ENCODE measurements at regions not wholly inside any gene's neighbourhood (a gene's known extent, or its start where the extent isn't known, plus 50 kb on each side); places are given as distances from the start of the nearest gene placed in this dataset.

- TF ChIP-seq CEBPB (IDR thresholded peaks at IDR 0.05; ENCODE audit: low read depth, low read length) (no peak), CTCF (conservative IDR thresholded peaks at IDR 0.05; ENCODE audit: low read depth, low read length) (no peak)
These were observed 202.5 kb upstream of the RFC3 start for GRCh38 chr13:33615436-33615835.

Data from IMR-90 (cell line).